HEK293T (cell line): ENCODE measurements at regions not wholly inside any gene's neighbourhood (a gene's known extent, or its start where the extent isn't known, plus 50 kb on each side); places are given as distances from the start of the nearest gene placed in this dataset.

Experiments used
- CTCF ChIA-PET: fragments of 350-600 bp; formaldehyde crosslinking; extraction: SDS; loops from one replicate; lab custom pipeline; 2021; ENCODE audit warnings: antibody characterized with exemption, inconsistent platforms; lab: Yijun Ruan, JAX
- POLR2A ChIA-PET: fragments of 350-600 bp; formaldehyde crosslinking; extraction: SDS; loops from one replicate; lab custom pipeline; 2020; ENCODE audit warnings: antibody characterized with exemption, inconsistent platforms; lab: Yijun Ruan, JAX
- DNase-seq: peaks from one replicate; pipeline ENCODE4 v3.0.0; 2012; ENCODE audit warnings: mixed read lengths; ENCODE audit errors: extremely low spot score
- ARNT ChIP-seq: fragments of 450-650 bp; IDR thresholded peaks from 2 replicates; pipeline ENCODE4 v1.6.1; 2017; ENCODE audit warnings: mild to moderate bottlenecking
- BHLHE40 ChIP-seq: fragments of 450-650 bp; IDR thresholded peaks from 2 replicates; pipeline ENCODE4 v1.6.1; 2016; ENCODE audit warnings: mild to moderate bottlenecking, moderate library complexity, borderline replicate concordance
- CTBP1 ChIP-seq: fragments of 450-650 bp; IDR thresholded peaks from 2 replicates; pipeline ENCODE4 v1.6.1; 2016; ENCODE audit warnings: borderline replicate concordance
- ELF4 ChIP-seq: fragments of 450-650 bp; IDR thresholded peaks from 2 replicates; pipeline ENCODE4 v1.6.1; 2017; ENCODE audit warnings: antibody characterized with exemption
- FOXA1 ChIP-seq: fragments of 450-650 bp; IDR thresholded peaks from 2 replicates; pipeline ENCODE4 v1.6.1; 2016; ENCODE audit warnings: mild to moderate bottlenecking
- FOXK2 ChIP-seq: fragments of 450-650 bp; IDR thresholded peaks from 2 replicates; pipeline ENCODE4 v1.6.1; 2016; ENCODE audit warnings: mild to moderate bottlenecking
- FOXM1 ChIP-seq: fragments of 450-650 bp; IDR thresholded peaks from 2 replicates; pipeline ENCODE4 v1.6.1; 2017; ENCODE audit warnings: mild to moderate bottlenecking, borderline replicate concordance
- HDGF ChIP-seq: fragments of 450-650 bp; IDR thresholded peaks from 2 replicates; pipeline ENCODE4 v1.6.1; 2017; ENCODE audit warnings: antibody characterized with exemption, borderline replicate concordance
- L3MBTL2 ChIP-seq: fragments of 450-650 bp; conservative IDR thresholded peaks from 2 replicates; pipeline ENCODE4 v1.6.1; 2016; ENCODE audit warnings: mild to moderate bottlenecking
- LEF1 ChIP-seq: fragments of 450-650 bp; IDR thresholded peaks from 2 replicates; pipeline ENCODE4 v1.6.1; 2017; ENCODE audit warnings: mild to moderate bottlenecking, borderline replicate concordance
- NFRKB ChIP-seq: fragments of 450-650 bp; IDR thresholded peaks from 2 replicates; pipeline ENCODE4 v1.6.1; 2016; ENCODE audit warnings: mild to moderate bottlenecking, moderate library complexity
- PKNOX1 ChIP-seq: fragments of 450-650 bp; IDR thresholded peaks from 2 replicates; pipeline ENCODE4 v1.6.1; 2016
- SP1 ChIP-seq: fragments of 450-650 bp; IDR thresholded peaks from 2 replicates; pipeline ENCODE4 v1.6.1; 2017
- SUZ12 ChIP-seq: fragments of 450-650 bp; IDR thresholded peaks from 2 replicates; pipeline ENCODE4 v1.6.1; 2016; ENCODE audit warnings: mild to moderate bottlenecking
- TARDBP ChIP-seq: fragments of 450-650 bp; IDR thresholded peaks from 2 replicates; pipeline ENCODE4 v1.6.1; 2016
- ZNF384 ChIP-seq: fragments of 450-650 bp; IDR thresholded peaks from 2 replicates; pipeline ENCODE4 v1.6.1; 2016

- ChIA-PET CTCF (no interaction called here), POLR2A (no interaction called here)
- TF ChIP-seq HDGF (no peak), TARDBP (no peak), ZNF384 (no peak), FOXA1 (no peak), CTBP1 (no peak), PKNOX1 (no peak), BHLHE40 (no peak), ARNT (no peak), SP1 (no peak), LEF1 (no peak), FOXM1 (no peak), NFRKB (no peak), L3MBTL2 (no peak), FOXK2 (no peak), SUZ12 (no peak), ELF4 (no peak)
- DNase-seq = no peak
Measured at GRCh38 chr10:65294329-65294728, 1631.5 kb upstream of the LRRTM3 start.

GRCh38 chr10:65301181-65301580 lies 1624.7 kb upstream of the LRRTM3 start:
- no peak for TF ChIP-seq TARDBP
- no peak for TF ChIP-seq PKNOX1
- no peak for TF ChIP-seq LEF1
- TF ChIP-seq FOXK2 = no peak
- no peak for TF ChIP-seq CTBP1
- TF ChIP-seq HDGF = no peak
- no peak for TF ChIP-seq SP1
- TF ChIP-seq NFRKB = no peak
- no peak for TF ChIP-seq L3MBTL2
- no peak for TF ChIP-seq BHLHE40
- no peak for TF ChIP-seq FOXM1
- no peak for TF ChIP-seq ARNT
- no peak for TF ChIP-seq SUZ12
- TF ChIP-seq ZNF384 = no peak
- TF ChIP-seq ELF4 = no peak
- TF ChIP-seq FOXA1 = no peak
- ChIA-PET POLR2A (no interaction called here), CTCF (no interaction called here)

GRCh38 chr10:65306201-65306600 lies 1619.6 kb upstream of the LRRTM3 start:
- POLR2A ChIA-PET = no interaction called here
- CTCF ChIA-PET = no interaction called here
- TF ChIP-seq ZNF384 (no peak), SUZ12 (no peak), FOXA1 (no peak), PKNOX1 (no peak), ARNT (no peak), SP1 (no peak), ELF4 (no peak)

More at GRCh38 chr10:65301181-65301580, 1624.7 kb upstream of the LRRTM3 start:
- no peak for DNase-seq

GRCh38 chr10:65312876-65313275 lies 1613.0 kb upstream of the LRRTM3 start:
- TF ChIP-seq FOXA1 (no peak), CTBP1 (no peak), FOXM1 (no peak), NFRKB (no peak), TARDBP (no peak), SUZ12 (no peak), SP1 (no peak), PKNOX1 (no peak), ZNF384 (no peak), LEF1 (no peak), ARNT (no peak), HDGF (no peak), FOXK2 (no peak), ELF4 (no peak)
- ChIA-PET POLR2A (no interaction called here), CTCF (no interaction called here)
- no peak for DNase-seq

More at GRCh38 chr10:65306201-65306600, 1619.6 kb upstream of the LRRTM3 start:
- DNase-seq = no peak

GRCh38 chr10:65313406-65313805 lies 1612.4 kb upstream of the LRRTM3 start:
- DNase-seq = no peak
- CTCF ChIA-PET = no interaction called here
- POLR2A ChIA-PET = no interaction called here
- TF ChIP-seq SP1 (no peak), BHLHE40 (no peak), L3MBTL2 (no peak), ARNT (no peak), LEF1 (no peak), TARDBP (no peak), ELF4 (no peak), CTBP1 (no peak), HDGF (no peak), FOXA1 (no peak), FOXM1 (no peak), NFRKB (no peak), ZNF384 (no peak), PKNOX1 (no peak), SUZ12 (no peak), FOXK2 (no peak)
